Mammary epithelial cell (primary cell): ENCODE measurements at regions not wholly inside any gene's neighbourhood (a gene's known extent, or its start where the extent isn't known, plus 50 kb on each side); places are given as distances from the start of the nearest gene placed in this dataset.

Experiments used
- EZH2 ChIP-seq: IDR thresholded peaks from 2 replicates; pipeline ENCODE4 v1.6.1; 2012; ENCODE audit warnings: low read length, inconsistent platforms, borderline replicate concordance
- TF ChIP-seq, protein P1 (sequence below), 2 donors: IDR thresholded peaks in 1 of 2; conservative IDR thresholded peaks in 1 of 2; 2 replicates each; pipeline ENCODE4 v1.5.1; 2011 to 2012; ENCODE audit warnings: inconsistent platforms in 2 of 2, low read length in 2 of 2, mild to moderate bottlenecking in 2 of 2, control low read depth in 1 of 2, low read depth in 1 of 2; ENCODE audit not compliant: insufficient read depth in 1 of 2; ENCODE audit errors: extremely low read depth in 1 of 2

DNA sequence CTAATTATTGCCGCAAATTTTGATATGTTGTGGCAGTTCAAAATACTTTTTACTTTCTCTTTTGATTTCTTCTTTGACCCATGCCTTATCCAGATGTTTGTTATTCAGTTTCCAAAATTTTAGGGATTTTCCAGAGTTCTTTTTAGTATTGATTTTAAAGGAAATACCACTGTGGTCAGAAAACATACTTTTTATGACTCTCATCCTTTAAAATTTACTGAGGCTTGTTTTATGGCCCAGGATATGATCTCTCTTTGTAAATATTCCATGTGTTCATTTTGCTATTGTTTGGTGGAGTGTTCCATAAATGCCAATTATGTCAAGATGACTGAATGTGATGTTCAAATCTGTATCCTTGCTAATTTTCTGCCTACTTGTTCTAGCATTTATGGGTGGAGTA lies 272.3 kb upstream of the DIPK2B start:
- TF ChIP-seq, protein P1, sequence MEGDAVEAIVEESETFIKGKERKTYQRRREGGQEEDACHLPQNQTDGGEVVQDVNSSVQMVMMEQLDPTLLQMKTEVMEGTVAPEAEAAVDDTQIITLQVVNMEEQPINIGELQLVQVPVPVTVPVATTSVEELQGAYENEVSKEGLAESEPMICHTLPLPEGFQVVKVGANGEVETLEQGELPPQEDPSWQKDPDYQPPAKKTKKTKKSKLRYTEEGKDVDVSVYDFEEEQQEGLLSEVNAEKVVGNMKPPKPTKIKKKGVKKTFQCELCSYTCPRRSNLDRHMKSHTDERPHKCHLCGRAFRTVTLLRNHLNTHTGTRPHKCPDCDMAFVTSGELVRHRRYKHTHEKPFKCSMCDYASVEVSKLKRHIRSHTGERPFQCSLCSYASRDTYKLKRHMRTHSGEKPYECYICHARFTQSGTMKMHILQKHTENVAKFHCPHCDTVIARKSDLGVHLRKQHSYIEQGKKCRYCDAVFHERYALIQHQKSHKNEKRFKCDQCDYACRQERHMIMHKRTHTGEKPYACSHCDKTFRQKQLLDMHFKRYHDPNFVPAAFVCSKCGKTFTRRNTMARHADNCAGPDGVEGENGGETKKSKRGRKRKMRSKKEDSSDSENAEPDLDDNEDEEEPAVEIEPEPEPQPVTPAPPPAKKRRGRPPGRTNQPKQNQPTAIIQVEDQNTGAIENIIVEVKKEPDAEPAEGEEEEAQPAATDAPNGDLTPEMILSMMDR (conservative IDR thresholded peaks at IDR 0.05 in 1 of 2, IDR thresholded peaks at IDR 0.05 in 1 of 2; ENCODE audit: extremely low read depth in 1 of 2, insufficient read depth in 1 of 2, low read depth in 1 of 2, low read length in 2 of 2): no peak
- TF ChIP-seq EZH2: no peak
